GM23248 (cell line): ENCODE measurements at regions not wholly inside any gene's neighbourhood (a gene's known extent, or its start where the extent isn't known, plus 50 kb on each side); places are given as distances from the start of the nearest gene placed in this dataset.

ENCODE experiments used
- EZH2 ChIP-seq: fragments of 200-600 bp; sonication (generic); IDR thresholded peaks from 2 replicates; pipeline ENCODE4 v1.6.1; 2018; ENCODE audit warnings: antibody characterized with exemption, mild to moderate bottlenecking; ENCODE audit not compliant: insufficient read depth, poor library complexity, severe bottlenecking
- EZH2phosphoT487 ChIP-seq: fragments of 200-600 bp; sonication (generic); IDR thresholded peaks from 2 replicates; pipeline ENCODE4 v1.6.1; 2018; ENCODE audit warnings: antibody characterized with exemption, moderate library complexity, mild to moderate bottlenecking, low read depth; ENCODE audit not compliant: insufficient read depth

- TF ChIP-seq EZH2 (no peak), EZH2phosphoT487 (no peak)
These were observed 140.0 kb upstream of the HMHB1 start for GRCh38 chr5:143671674-143672569.
